Caco-2 (cell line): ENCODE measurements at regions not wholly inside any gene's neighbourhood (a gene's known extent, or its start where the extent isn't known, plus 50 kb on each side); places are given as distances from the start of the nearest gene placed in this dataset.

Source experiments
- BruUV-seq: library from RNA; stranded (reverse); fragments of 400-500 nt; replicated peaks from 2 replicates; lab custom pipeline; 2021; lab: Mats Ljungman, UMichigan
- CTCF ChIA-PET: fragments of 300-600 bp; sonication (Branson Sonifier 250); formaldehyde crosslinking; loops from one replicate; lab custom pipeline; 2022; ENCODE audit warnings: antibody characterized with exemption; lab: Charles Lee
- POLR2A ChIA-PET: fragments of 300-600 bp; sonication (Branson Sonifier 250); formaldehyde crosslinking; loops from one replicate; lab custom pipeline; 2022; ENCODE audit warnings: antibody characterized with exemption; lab: Charles Lee
- DNase-seq, 2 experiments: peaks; one replicate each; pipeline versions ENCODE4 v3.0.0 to v3.0.0-alpha.2; 2020 to 2022
- H3K27me3 ChIP-seq: replicated peaks from 2 replicates; pipeline ENCODE4 v1.6.0; 2011; ENCODE audit warnings: low read length; ENCODE audit not compliant: control insufficient read depth, insufficient read depth
- H3K36me3 ChIP-seq: 2 replicates; pipeline ENCODE4 v1.5.1; 2011; ENCODE audit warnings: low read length; ENCODE audit not compliant: control insufficient read depth, insufficient read depth
- H3K4me1 ChIP-seq: fragments of 250-450 bp; sonication (Bioruptor Pico); 2 replicates; pipeline ENCODE4 v1.5.1; 2020; ENCODE audit warnings: mild to moderate bottlenecking
- H3K4me3 ChIP-seq: 2 replicates; pipeline ENCODE4 v1.5.1; 2011; ENCODE audit warnings: low read depth, mild to moderate bottlenecking, control low read depth, low read length
- H3K9me3 ChIP-seq: fragments of 250-450 bp; sonication (Bioruptor Pico); 2 replicates; pipeline ENCODE4 v1.5.1; 2020; ENCODE audit warnings: mild to moderate bottlenecking, moderate library complexity
- H3K27ac Mint-ChIP-seq: one replicate; pipeline ENCODE4 v1.8.0; 2022; ENCODE audit warnings: mixed read lengths; ENCODE audit not compliant: unreplicated experiment
- H3K27me3 Mint-ChIP-seq: one replicate; pipeline ENCODE4 v1.8.0; 2022; ENCODE audit warnings: mixed read lengths; ENCODE audit not compliant: insufficient read depth, unreplicated experiment
- H3K36me3 Mint-ChIP-seq: one replicate; pipeline ENCODE4 v1.8.0; 2022; ENCODE audit warnings: mild to moderate bottlenecking, mixed read lengths; ENCODE audit not compliant: insufficient read depth, unreplicated experiment
- H3K4me1 Mint-ChIP-seq: one replicate; pipeline ENCODE4 v1.8.0; 2022; ENCODE audit warnings: low read depth, mixed read lengths; ENCODE audit not compliant: unreplicated experiment
- H3K4me3 Mint-ChIP-seq: one replicate; pipeline ENCODE4 v1.8.0; 2022; ENCODE audit warnings: mild to moderate bottlenecking, moderate library complexity, mixed read lengths; ENCODE audit not compliant: unreplicated experiment
- H3K9me3 Mint-ChIP-seq: one replicate; pipeline ENCODE4 v1.8.0; 2022; ENCODE audit warnings: mixed read lengths; ENCODE audit not compliant: unreplicated experiment
- intact Hi-C: fragments of 100-400 bp; cut with micrococcal nuclease; formaldehyde crosslinking; loops from one replicate; pipeline ENCODE4 v1.10.0; 2022; ENCODE audit not compliant: unreplicated experiment
- TF ChIP-seq, protein P1 (sequence below), 2 experiments: fragments of 200-600 bp in 1 of 2; IDR thresholded peaks; 1 replicate in 1 of 2; 2 replicates in 1 of 2; pipeline versions ENCODE4 v1.5.1 to v1.8.0; 2011 to 2022; ENCODE audit warnings: antibody characterized with exemption in 1 of 2, control low read depth in 1 of 2, inconsistent platforms in 1 of 2, low read depth in 1 of 2, low read length in 1 of 2, mild to moderate bottlenecking in 1 of 2, moderate library complexity in 1 of 2; ENCODE audit not compliant: insufficient read depth in 1 of 2, severe bottlenecking in 1 of 2, unreplicated experiment in 1 of 2

- no peaks in the 10 kb centered on the region for H3K36me3 Mint-ChIP-seq
- H3K4me3 Mint-ChIP-seq = no peak overlapping the region
- no peaks in the 10 kb centered on the region for H3K27me3 Mint-ChIP-seq
- no peak for DNase-seq
- no peaks in the 10 kb centered on the region for H3K27me3 ChIP-seq
- intact Hi-C loops = no loop called here
- no peaks in the 10 kb centered on the region for H3K9me3 ChIP-seq
- H3K27ac Mint-ChIP-seq = no peak overlapping the region
- H3K4me1 Mint-ChIP-seq = peaks cover 7% of the 10 kb centered on the region
- ChIA-PET POLR2A (no interaction called here), CTCF (no interaction called here)
- no peak overlapping the region for H3K4me3 ChIP-seq
- H3K9me3 Mint-ChIP-seq = peaks cover 4% of the 10 kb centered on the region
- no TSS peak for BruUV-seq
- peaks cover 4% of the 10 kb centered on the region; the same call in 1 of the 2 replicates for H3K4me1 ChIP-seq
- no peaks in the 10 kb centered on the region for H3K36me3 ChIP-seq
- TF ChIP-seq, protein P1, sequence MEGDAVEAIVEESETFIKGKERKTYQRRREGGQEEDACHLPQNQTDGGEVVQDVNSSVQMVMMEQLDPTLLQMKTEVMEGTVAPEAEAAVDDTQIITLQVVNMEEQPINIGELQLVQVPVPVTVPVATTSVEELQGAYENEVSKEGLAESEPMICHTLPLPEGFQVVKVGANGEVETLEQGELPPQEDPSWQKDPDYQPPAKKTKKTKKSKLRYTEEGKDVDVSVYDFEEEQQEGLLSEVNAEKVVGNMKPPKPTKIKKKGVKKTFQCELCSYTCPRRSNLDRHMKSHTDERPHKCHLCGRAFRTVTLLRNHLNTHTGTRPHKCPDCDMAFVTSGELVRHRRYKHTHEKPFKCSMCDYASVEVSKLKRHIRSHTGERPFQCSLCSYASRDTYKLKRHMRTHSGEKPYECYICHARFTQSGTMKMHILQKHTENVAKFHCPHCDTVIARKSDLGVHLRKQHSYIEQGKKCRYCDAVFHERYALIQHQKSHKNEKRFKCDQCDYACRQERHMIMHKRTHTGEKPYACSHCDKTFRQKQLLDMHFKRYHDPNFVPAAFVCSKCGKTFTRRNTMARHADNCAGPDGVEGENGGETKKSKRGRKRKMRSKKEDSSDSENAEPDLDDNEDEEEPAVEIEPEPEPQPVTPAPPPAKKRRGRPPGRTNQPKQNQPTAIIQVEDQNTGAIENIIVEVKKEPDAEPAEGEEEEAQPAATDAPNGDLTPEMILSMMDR (IDR thresholded peaks at IDR 0.05; ENCODE audit: insufficient read depth in 1 of 2, low read depth in 1 of 2, low read length in 1 of 2, severe bottlenecking in 1 of 2, unreplicated experiment in 1 of 2) = no peak
Observed at GRCh38 chr5:31047007-31047406, 146.5 kb upstream of the CDH6 start.

GRCh38 chr5:31036411-31036810 is 157.1 kb upstream of the CDH6 start:
- Mint-ChIP-seq H3K27me3 (no peaks in the 10 kb centered on the region), H3K27ac (no peak overlapping the region), H3K4me1 (no peaks in the 10 kb centered on the region), H3K9me3 (peaks cover 27% of the 10 kb centered on the region), H3K36me3 (no peaks in the 10 kb centered on the region), H3K4me3 (no peak overlapping the region)
- ChIA-PET POLR2A (no interaction called here), CTCF (no interaction called here)
- intact Hi-C loops = no loop called here
- Histone ChIP-seq H3K27me3 (no peaks in the 10 kb centered on the region), H3K9me3 (no peaks in the 10 kb centered on the region), H3K4me3 (no peak overlapping the region), H3K36me3 (no peaks in the 10 kb centered on the region), H3K4me1 (peaks cover 9% of the 10 kb centered on the region)
- TF ChIP-seq, protein P1 (IDR thresholded peaks at IDR 0.05; ENCODE audit: insufficient read depth in 1 of 2, low read depth in 1 of 2, low read length in 1 of 2, severe bottlenecking in 1 of 2, unreplicated experiment in 1 of 2) = no peak
- DNase-seq = no peak
- BruUV-seq = no TSS peak

DNA sequence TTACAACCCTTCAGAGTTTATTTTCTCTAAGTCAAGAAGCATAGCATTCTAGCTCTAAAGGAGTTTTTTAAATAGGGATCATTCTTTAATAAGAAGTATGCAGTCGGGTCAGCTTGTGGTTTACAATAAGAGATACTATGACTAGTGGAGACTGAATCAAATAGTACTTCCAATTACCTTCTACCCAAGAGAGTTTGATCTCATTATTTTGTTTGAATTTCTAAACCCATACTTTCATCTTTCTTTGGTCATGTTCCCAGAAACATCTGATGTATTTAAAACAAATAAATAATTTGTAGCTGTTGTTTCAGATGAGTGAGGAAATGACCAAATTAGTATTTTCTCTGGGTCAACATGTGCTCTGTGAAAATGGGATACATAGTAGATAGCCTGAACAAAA is 160.2 kb upstream of the CDH6 start:
- intact Hi-C loops = no loop called here
- TF ChIP-seq, protein P1 (IDR thresholded peaks at IDR 0.05; ENCODE audit: insufficient read depth in 1 of 2, low read depth in 1 of 2, low read length in 1 of 2, severe bottlenecking in 1 of 2, unreplicated experiment in 1 of 2) = no peak

More for the DNA sequence above, 160.2 kb upstream of the CDH6 start:
- Mint-ChIP-seq H3K4me3 (no peak overlapping the region), H3K27ac (no peak overlapping the region), H3K36me3 (no peaks in the 10 kb centered on the region), H3K27me3 (no peaks in the 10 kb centered on the region), H3K4me1 (peaks cover 11% of the 10 kb centered on the region), H3K9me3 (peaks cover 19% of the 10 kb centered on the region)
- Histone ChIP-seq H3K4me1 (peaks cover 20% of the 10 kb centered on the region), H3K4me3 (no peak overlapping the region), H3K9me3 (no peaks in the 10 kb centered on the region), H3K27me3 (no peaks in the 10 kb centered on the region), H3K36me3 (no peaks in the 10 kb centered on the region)
- no peak for DNase-seq
- POLR2A ChIA-PET = no interaction called here
- no TSS peak for BruUV-seq
- CTCF ChIA-PET = no interaction called here
